NCI-H146 treated with DMSO at 0.1 percent for 48 hours (cell line): ENCODE measurements at regions not wholly inside any gene's neighbourhood (a gene's known extent, or its start where the extent isn't known, plus 50 kb on each side); places are given as distances from the start of the nearest gene placed in this dataset.

Experiments
- DNase-seq: peaks from one replicate; lab custom pipeline; 2025; ENCODE audit not compliant: unreplicated experiment; lab: John Stamatoyannopoulos, UW

- DNase-seq, result no peak
Observed at GRCh38 chr4:20577702-20578101, 122.6 kb upstream of the PACRGL start.

GRCh38 chr4:20580907-20581306, 119.4 kb upstream of the PACRGL start:
- no peak for DNase-seq

GRCh38 chr4:20589436-20589835, 110.8 kb upstream of the PACRGL start:
- no peak for DNase-seq

- no peak for DNase-seq
Observed at GRCh38 chr4:20590849-20591248, 109.4 kb upstream of the PACRGL start.

- no peak for DNase-seq
Observed at GRCh38 chr4:20591571-20591970, 108.7 kb upstream of the PACRGL start.

GRCh38 chr4:20592013-20592412, 108.2 kb upstream of the PACRGL start:
- DNase-seq, result no peak

- no peak for DNase-seq
Observed at GRCh38 chr4:20592663-20593062, 107.6 kb upstream of the PACRGL start.

GRCh38 chr4:20598626-20599025, 101.6 kb upstream of the PACRGL start:
- no peak for DNase-seq

- no peak for DNase-seq
Observed at GRCh38 chr4:20603671-20604313, 96.5 kb upstream of the PACRGL start.

GRCh38 chr4:20612313-20612712, 87.9 kb upstream of the PACRGL start:
- DNase-seq, result no peak

GRCh38 chr4:20614816-20615215, 85.4 kb upstream of the PACRGL start:
- DNase-seq, result no peak

GRCh38 chr4:20615486-20616260, 84.6 kb upstream of the PACRGL start:
- DNase-seq, result no peak

- DNase-seq, result no peak
Observed at GRCh38 chr4:20616313-20616712, 83.9 kb upstream of the PACRGL start.

GRCh38 chr4:20616848-20617247, 83.4 kb upstream of the PACRGL start:
- no peak for DNase-seq

- no peak for DNase-seq
Observed at GRCh38 chr4:20617678-20618396, 82.4 kb upstream of the PACRGL start.

GRCh38 chr4:20618731-20619130, 81.5 kb upstream of the PACRGL start:
- no peak for DNase-seq

GRCh38 chr4:20621476-20621875, 78.8 kb upstream of the PACRGL start:
- DNase-seq, result no peak

- no peak for DNase-seq
Observed at GRCh38 chr4:20622701-20623100, 77.6 kb upstream of the PACRGL start.

- no peak for DNase-seq
Observed at GRCh38 chr4:20623939-20624338, 76.3 kb upstream of the PACRGL start.

GRCh38 chr4:20624793-20625374, 75.4 kb upstream of the PACRGL start:
- DNase-seq, result no peak

- no peak for DNase-seq
Observed at GRCh38 chr4:20625426-20625825, 74.8 kb upstream of the PACRGL start.
